ENCODE measurements at regions not wholly inside any gene's neighbourhood (a gene's known extent, or its start where the extent isn't known, plus 50 kb on each side); places are given as distances from the start of the nearest gene placed in this dataset.

GRCh38 chr13:40115426-40115825 is 460.0 kb downstream of the COG6 start:
- peak; percentile 47 for DNase-seq (ENCODE audit: low read depth)

DNA sequence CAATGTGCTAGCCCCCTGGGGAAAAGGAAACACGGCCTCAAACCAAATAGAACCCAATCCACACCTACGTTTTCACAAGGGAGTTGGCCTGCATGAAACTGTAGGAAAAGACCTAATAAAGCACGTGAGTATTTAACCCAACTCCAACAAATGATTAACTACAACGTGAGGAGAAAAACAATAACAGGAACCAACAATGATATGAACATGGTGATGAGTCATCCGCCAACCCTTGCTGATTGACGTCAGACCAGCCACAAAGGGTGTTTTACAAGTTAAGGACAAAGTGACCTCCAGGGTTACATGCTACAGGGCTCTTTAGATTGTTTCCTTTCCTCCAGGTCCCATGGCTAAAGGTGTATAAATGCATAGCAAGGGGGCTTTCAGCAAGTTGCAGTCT is 460.5 kb downstream of the COG6 start:
- DNase-seq (ENCODE audit: low read depth) = peak; percentile 100

- DNase-seq (ENCODE audit: low read depth) = no peak
These were observed 462.9 kb downstream of the COG6 start for GRCh38 chr13:40118337-40118736.

- no peak for DNase-seq (ENCODE audit: low read depth)
These were observed 464.4 kb downstream of the COG6 start for GRCh38 chr13:40119852-40120251.

GRCh38 chr13:40120288-40120687 is 464.8 kb downstream of the COG6 start:
- DNase-seq (ENCODE audit: low read depth) = peak; percentile 55

DNA sequence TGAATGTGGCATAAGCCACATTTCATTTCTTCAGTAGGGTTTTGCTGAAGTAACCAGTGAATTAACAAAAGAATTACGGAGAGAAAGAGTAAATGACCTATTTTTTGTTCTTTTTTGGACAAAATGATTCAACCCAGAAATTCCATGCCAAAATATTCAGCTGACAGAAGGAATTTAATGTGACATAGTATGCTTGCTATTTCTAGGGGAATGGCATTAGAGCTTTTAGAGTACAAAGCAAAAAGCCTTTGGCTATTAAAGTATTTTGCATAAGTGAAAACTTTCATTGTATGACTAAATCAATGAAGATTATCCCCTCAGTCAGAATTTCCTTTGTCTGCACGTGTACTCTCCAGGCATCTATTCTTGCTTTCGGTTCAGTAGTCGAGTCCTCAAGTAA is 465.3 kb downstream of the COG6 start:
- DNase-seq (ENCODE audit: low read depth) = peak; percentile 51

DNA sequence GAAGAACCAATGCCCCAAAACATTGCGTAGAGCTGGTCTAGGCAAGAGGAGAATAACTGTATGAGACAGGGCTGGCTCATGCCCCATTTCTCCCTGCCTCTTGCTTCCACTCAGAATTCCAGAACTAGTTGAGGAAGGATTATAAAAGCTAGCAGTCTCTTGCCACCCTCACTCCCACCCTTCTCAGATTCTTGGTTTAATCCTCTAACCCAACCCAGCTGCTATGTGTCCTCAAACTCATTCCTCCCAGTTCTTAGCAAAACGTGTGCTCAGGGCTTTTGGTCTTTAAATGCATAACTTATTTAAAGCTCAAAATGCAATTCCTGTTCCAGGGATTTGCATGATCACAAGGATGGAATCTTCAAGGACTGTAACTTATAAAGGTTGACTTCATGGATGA is 466.3 kb downstream of the COG6 start:
- DNase-seq (ENCODE audit: low read depth) = no peak

- DNase-seq (ENCODE audit: low read depth) = no peak
These were observed 468.6 kb downstream of the COG6 start for GRCh38 chr13:40123962-40124632.

- DNase-seq (ENCODE audit: low read depth) = no peak
These were observed 469.2 kb downstream of the COG6 start for GRCh38 chr13:40124633-40125015.

DNA sequence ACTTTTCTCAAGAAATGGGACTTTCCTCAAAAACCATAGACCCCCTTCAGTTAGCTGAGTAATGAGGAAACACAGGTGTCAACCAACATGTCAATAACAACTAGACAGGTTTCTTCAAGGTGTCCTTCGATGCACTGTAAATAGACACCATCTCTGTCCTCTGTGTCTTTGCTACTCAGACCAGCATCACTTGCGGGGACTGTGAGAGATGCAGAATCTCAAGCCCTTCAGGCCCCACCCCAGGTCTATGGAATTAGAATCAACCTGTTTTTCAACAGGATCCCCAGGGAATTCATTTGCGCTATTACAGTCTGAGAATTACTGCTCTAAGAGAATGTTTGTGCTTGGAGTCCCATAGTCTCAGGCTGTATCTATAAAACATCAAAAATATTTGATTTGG is 469.9 kb downstream of the COG6 start:
- DNase-seq (ENCODE audit: low read depth) = no peak

GRCh38 chr13:40126306-40127085 is 471.0 kb downstream of the COG6 start:
- no peak for DNase-seq (ENCODE audit: low read depth)

- no peak for DNase-seq (ENCODE audit: low read depth)
These were observed 472.0 kb downstream of the COG6 start for GRCh38 chr13:40127476-40127875.

GRCh38 chr13:40127925-40128324 is 472.5 kb downstream of the COG6 start:
- DNase-seq (ENCODE audit: low read depth) = no peak

DNA sequence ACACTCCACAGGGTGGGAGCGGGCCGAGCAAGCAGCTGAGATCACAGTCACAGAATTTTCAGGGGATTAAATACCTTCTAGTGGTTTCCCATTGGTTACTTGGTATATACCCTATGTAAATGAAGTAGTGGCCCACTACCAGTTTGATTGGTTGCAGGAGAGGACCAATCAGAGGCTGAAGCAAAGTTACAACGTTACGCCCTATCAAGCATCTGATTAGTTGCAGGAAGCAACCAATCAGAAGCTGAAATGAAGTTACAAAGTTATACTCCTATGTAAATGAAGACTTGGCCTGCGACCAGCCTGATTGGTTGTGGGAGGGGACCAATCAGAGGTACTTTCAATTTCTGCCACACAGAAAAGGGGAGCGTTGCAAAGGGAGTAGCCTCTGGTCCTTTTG is 474.0 kb downstream of the COG6 start:
- DNase-seq (ENCODE audit: low read depth) = no peak

- peak; percentile 81 for DNase-seq (ENCODE audit: low read depth)
These were observed 475.6 kb downstream of the COG6 start for GRCh38 chr13:40130871-40131636.

GRCh38 chr13:40132249-40132648 is 476.8 kb downstream of the COG6 start:
- DNase-seq (ENCODE audit: low read depth) = no peak

- DNase-seq (ENCODE audit: low read depth) = no peak
These were observed 481.4 kb downstream of the COG6 start for GRCh38 chr13:40136896-40137295.

- DNase-seq (ENCODE audit: low read depth) = no peak
These were observed 481.9 kb downstream of the COG6 start for GRCh38 chr13:40137400-40137799.

- DNase-seq (ENCODE audit: low read depth) = no peak
These were observed 484.5 kb downstream of the COG6 start for GRCh38 chr13:40139896-40140520.

- no peak for DNase-seq (ENCODE audit: low read depth)
These were observed 486.5 kb downstream of the COG6 start for GRCh38 chr13:40141859-40142555.

DNA sequence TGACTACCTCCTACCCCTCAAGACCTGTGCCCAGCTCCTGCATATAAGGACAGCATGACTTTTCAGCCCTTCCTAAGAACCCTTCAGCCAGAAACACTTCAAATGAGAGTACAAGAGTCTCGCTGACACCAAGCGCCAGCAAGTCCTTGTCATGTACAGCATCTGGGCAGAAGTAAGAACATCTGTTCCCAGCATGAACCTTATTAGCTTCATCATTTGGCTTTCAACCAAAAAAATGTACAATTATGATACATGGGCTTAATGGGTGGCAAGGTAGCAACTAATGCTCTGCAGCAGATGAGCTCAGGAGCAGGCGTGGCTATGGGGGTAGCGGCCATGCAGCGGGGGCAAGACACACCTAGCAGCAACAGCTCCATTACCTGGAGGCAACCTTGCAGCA is 487.6 kb downstream of the COG6 start:
- no peak for DNase-seq (ENCODE audit: low read depth)

- no peak for DNase-seq (ENCODE audit: low read depth)
These were observed 488.1 kb downstream of the COG6 start for GRCh38 chr13:40143559-40143958.

Data from renal cortical epithelial cell (primary cell).